ENCODE measurements at regions not wholly inside any gene's neighbourhood (a gene's known extent, or its start where the extent isn't known, plus 50 kb on each side); places are given as distances from the start of the nearest gene placed in this dataset.
"Not testable (repeated sequence)": the region's sequence is repeated elsewhere in the genome, so short reads cannot be mapped to it uniquely, and the experiment has no call there.

- DNase-seq = no peak
These were observed 298.5 kb upstream of the KDM5D start for GRCh38 chrY:20042993-20043392.

GRCh38 chrY:20025676-20026075 lies 281.1 kb upstream of the KDM5D start:
- DNase-seq (no peak), ATAC-seq (no peak)

More at GRCh38 chrY:20042993-20043392, 298.5 kb upstream of the KDM5D start:
- ATAC-seq = no peak

GRCh38 chrY:19993410-19993809 lies 248.9 kb upstream of the KDM5D start:
- ATAC-seq, DNase-seq: not testable (repeated sequence)

GRCh38 chrY:19973012-19973411 lies 228.5 kb upstream of the KDM5D start:
- ATAC-seq (no peak), DNase-seq (no peak)

- DNase-seq (no peak), ATAC-seq (no peak)
These were observed 203.2 kb upstream of the KDM5D start for GRCh38 chrY:19947702-19948101.

GRCh38 chrY:19899011-19899410 lies 154.5 kb upstream of the KDM5D start:
- no peak for ATAC-seq
- DNase-seq = no peak

GRCh38 chrY:19892076-19892964 lies 147.8 kb upstream of the KDM5D start:
- DNase-seq (no peak), ATAC-seq (no peak)

GRCh38 chrY:19882145-19882544 lies 137.6 kb upstream of the KDM5D start:
- DNase-seq (no peak), ATAC-seq (no peak)

GRCh38 chrY:19869715-19870114 lies 125.2 kb upstream of the KDM5D start:
- DNase-seq (no peak), ATAC-seq (no peak)

- DNase-seq = no peak
- no peak for ATAC-seq
These were observed 124.8 kb upstream of the KDM5D start for GRCh38 chrY:19869281-19869680.

GRCh38 chrY:19868647-19869046 lies 124.1 kb upstream of the KDM5D start:
- no peak for DNase-seq
- no peak for ATAC-seq

GRCh38 chrY:19856474-19857135 lies 112.1 kb upstream of the KDM5D start:
- DNase-seq (no peak), ATAC-seq (no peak)

GRCh38 chrY:19842972-19843371 lies 98.4 kb upstream of the KDM5D start:
- ATAC-seq (no peak), DNase-seq (no peak)

- no peak for ATAC-seq
- DNase-seq = no peak
These were observed 79.6 kb upstream of the KDM5D start for GRCh38 chrY:19824136-19824535.

GRCh38 chrY:19818546-19818945 lies 74.0 kb upstream of the KDM5D start:
- no peak for DNase-seq
- ATAC-seq = no peak

- no peak for ATAC-seq
These were observed 72.4 kb upstream of the KDM5D start for GRCh38 chrY:19816920-19817319.

GRCh38 chrY:19816053-19816823 lies 71.7 kb upstream of the KDM5D start:
- no peak for ATAC-seq
- peak; percentile 3 for DNase-seq

More at GRCh38 chrY:19816920-19817319, 72.4 kb upstream of the KDM5D start:
- DNase-seq = no peak

Measured in stimulated activated naive CD8-positive, alpha-beta T cell treated with anti-CD3 and anti-CD28 coated beads, Interleukin-15, Interleukin-2, amounts not matched to agents 100 U/mL and 50 U/mL, for 24 hours (primary cell).